Medulla oblongata (tissue), 1 donor: ENCODE measurements at regions not wholly inside any gene's neighbourhood (a gene's known extent, or its start where the extent isn't known, plus 50 kb on each side); places are given as distances from the start of the nearest gene placed in this dataset.

Experiments
- DNase-seq: peaks from one replicate; pipeline ENCODE4 v3.0.0-alpha.2; 2015; ENCODE audit errors: extremely low spot score

GRCh38 chr14:39873791-39874190 lies 441.6 kb upstream of the FBXO33 start:
- DNase-seq, result no peak

DNA sequence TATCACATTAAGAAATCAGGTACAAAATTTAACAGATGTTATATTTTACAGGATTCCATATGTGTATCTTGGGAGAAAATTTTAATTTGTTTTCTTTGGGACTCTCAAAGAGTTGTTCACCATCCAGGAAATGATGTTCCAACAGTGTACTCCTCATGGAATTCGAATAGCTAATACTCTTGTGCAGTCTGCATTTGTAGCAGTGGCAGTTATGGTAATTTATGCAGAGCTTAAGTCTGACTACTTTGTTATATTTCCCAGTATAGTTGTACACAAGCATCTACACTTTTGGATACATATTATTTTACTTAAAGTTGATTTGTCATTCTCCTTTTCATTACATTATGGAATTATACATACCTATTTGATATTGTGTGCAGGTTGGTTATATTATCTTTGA lies 436.7 kb upstream of the FBXO33 start:
- DNase-seq, result no peak

GRCh38 chr14:39868251-39868650 lies 436.0 kb upstream of the FBXO33 start:
- no peak for DNase-seq

GRCh38 chr14:39863441-39863840 lies 431.2 kb upstream of the FBXO33 start:
- DNase-seq, result no peak

- no peak for DNase-seq
Observed at GRCh38 chr14:39861696-39862095, 429.5 kb upstream of the FBXO33 start.

DNA sequence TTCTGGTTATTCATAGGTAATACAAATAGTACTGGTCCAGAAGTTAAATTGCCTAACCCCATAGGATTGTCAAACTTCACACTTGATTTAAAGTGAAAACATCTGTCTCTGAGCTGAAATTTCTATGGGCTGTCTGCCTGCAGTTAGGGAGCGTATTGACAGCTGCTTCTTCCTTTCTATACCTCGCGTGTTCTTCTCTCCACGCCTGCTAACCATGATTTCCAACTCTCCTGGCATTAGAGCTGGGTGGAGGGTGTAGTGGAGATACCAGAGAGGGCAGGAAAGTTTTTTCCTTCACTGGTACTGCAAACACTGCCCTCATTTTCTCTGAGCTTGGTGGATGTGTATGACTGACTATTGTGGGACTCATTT lies 429.0 kb upstream of the FBXO33 start:
- no peak for DNase-seq

DNA sequence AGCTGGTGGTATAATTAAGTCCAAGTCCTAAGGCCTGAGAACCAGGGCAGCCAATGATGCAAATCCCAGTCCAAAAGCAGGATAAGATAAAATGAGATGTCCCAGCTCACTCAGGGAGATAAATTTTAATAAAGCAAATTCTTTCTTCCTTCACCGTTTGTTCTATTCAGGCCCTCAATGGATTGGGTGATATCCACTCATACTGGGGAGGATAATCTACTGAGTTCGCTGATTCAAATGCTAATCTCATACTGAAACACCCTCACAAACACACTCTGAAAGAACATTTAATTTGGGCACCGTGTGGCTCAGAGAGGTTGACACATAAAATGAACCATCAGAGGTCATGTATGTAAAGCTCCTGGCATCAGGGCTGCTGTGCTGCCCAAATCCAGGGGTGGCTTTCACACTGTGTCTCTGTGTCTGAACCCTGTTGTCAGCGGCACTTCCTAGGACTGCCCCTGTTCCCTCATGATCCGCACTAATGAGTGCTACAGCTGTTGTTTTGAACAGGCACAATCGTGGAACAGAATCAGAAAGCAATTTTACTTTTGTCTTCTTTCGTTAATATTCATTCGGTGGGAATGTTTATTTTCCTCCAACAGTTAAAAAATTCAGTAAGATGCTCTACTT lies 428.5 kb upstream of the FBXO33 start:
- no peak for DNase-seq

DNA sequence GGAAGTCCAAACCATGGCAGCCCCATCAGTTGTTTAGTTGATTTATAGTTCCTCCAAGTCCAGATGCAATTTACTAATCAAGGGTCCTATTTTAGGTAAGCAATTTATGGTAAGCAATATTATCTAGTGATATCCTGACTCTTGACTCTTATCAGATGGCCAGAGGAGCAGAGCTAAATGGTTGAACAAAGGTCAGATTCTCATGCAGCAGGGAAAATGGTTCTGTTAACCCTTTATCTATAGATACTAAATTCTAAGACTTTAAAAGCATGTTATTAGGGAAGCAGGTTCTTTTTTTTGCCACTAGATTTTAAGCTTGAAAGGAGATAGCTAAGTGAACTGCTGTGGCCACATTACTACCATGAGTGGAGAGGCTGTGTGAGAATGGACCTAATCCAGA lies 427.1 kb upstream of the FBXO33 start:
- no peak for DNase-seq

DNA sequence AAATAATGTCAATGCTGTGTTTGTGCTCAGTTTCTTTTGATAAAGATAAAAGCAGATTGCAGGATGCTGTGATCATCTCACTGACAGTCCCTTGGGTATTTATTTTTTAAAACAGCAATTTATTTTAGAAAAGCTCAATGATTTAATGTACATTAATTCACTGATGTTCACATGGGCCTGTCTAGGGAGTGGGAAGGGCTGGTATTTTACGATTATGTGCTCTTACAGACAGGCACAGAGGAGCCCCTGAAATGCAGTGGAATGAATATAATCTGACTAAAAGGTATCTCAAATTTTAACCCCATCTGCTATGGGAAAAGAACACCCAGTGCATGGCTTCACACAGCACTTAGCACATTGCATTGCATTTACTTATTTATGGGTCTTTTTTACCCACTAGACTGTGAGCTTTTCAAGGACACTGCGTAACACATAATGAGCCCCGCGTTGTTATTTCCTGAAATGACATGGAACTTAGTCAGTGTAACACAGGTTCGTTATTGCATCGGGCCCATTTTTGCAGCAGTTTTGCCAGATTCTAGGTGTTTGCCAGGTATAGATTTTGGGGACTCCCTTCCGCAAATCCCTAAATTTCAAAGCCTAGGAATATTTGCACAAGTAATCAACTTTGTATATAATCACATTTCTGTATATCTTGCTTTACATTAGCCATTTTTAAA lies 425.3 kb upstream of the FBXO33 start:
- DNase-seq, result no peak

- DNase-seq, result no peak
Observed at GRCh38 chr14:39853441-39853840, 421.2 kb upstream of the FBXO33 start.

- no peak for DNase-seq
Observed at GRCh38 chr14:39851202-39851601, 419.0 kb upstream of the FBXO33 start.

- DNase-seq, result no peak
Observed at GRCh38 chr14:39847852-39848251, 415.6 kb upstream of the FBXO33 start.

- no peak for DNase-seq
Observed at GRCh38 chr14:39847194-39847593, 415.0 kb upstream of the FBXO33 start.

DNA sequence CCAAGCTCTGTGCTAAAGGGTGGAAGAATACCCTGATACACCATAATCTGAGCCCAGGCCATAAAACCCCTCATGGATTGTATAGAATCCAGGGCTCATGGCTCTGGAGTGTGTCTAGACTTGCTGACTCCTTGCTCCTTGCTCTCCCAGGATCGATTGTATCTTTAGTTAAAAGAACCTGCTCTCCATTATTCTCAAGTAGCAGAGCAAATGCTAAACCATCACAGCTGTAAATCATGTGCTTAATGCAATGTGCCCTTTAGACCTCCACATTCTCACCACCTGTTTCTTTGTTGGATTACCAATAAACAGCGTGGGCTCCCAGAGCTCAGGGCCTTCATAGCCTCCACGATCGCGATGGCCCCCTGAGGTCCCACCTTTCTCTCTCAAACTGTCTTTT lies 411.6 kb upstream of the FBXO33 start:
- DNase-seq, result no peak

DNA sequence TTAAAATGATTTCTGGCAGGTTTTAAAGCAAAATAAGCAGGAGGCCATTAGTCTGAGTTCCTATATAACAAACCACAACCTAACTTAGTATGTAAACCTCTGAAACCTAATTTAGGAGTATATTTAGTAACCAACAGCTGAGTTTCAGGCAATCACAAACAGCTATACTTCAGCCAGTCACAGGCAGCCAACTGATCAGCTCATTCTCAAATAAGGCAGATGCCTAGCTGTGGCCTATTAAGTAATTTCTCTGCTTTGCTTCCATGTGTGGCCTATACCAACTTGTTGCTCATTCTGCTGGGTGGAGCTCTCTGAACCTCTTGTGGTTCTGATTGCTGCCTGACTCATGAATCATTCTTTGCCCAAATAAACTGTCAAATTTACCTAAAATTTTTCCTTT lies 408.9 kb upstream of the FBXO33 start:
- DNase-seq, result no peak

DNA sequence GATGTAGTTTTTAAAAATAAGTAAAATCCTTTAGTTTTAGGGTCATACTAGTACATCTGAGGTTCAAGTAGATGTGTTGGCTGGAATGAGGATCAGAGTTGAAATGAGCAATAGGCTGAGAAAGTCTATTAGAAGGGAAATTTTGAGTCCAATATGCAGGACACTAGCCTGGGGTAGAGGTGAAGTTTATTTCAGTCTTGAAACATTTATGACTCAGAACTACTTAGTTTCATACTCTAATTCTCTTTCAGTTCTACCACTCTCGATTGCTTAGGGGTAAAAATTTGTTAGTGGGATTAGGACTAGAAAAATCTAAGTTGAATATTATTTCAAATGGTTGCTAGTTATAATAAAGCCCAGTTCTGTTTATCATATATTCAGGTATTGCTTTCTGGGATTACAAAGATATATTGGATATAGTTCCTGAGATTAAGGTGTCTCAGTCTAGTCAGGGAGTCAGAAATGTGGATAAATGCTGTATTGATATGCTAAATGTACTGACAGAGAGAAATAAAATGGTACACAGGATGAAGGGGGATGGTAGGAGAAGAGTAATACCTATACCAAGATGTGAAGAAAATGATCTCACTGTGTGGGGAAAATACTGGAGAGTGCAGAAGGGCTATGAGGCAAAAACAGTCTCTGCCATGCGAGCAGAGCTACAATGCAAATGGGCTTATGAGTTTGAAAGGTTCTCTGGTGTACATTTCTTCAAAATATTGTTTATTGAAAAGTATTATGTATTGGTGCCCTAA lies 395.8 kb upstream of the FBXO33 start:
- no peak for DNase-seq

DNA sequence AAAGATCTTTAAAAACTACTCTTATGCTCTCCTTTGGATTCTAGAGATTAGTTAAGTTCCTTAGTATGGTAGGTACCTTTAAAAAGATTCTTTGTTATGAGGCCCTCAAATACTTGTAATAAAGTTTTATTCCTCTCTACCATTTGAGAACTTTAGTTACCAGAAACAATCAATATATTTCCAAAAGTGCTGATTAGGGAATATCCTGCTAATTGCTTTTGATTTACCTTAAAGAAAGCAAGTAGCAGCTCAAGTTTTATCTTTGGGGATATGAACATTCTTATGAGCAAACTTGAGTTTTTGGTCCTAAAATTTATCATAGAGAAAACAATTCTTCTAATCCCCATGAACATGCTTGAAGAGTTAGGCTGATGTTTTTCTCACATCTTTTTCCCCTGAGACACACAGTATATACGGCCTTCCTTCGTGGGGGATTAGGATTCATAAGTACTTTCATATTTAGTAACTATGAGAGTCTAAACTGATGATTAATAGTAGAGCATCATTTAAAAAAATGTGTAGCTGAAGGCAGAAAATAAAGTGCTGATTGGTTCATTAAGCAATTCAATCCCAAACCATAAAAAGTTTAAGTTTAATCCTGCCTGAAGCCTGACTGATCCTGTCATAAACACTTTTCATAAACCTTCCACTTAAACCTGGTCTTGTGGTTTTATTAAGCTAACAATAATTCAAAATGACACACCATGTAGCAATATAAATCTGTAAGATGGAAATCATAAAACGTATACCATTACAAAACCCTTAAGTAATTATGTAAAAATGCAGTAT lies 380.5 kb upstream of the FBXO33 start:
- DNase-seq, result no peak

DNA sequence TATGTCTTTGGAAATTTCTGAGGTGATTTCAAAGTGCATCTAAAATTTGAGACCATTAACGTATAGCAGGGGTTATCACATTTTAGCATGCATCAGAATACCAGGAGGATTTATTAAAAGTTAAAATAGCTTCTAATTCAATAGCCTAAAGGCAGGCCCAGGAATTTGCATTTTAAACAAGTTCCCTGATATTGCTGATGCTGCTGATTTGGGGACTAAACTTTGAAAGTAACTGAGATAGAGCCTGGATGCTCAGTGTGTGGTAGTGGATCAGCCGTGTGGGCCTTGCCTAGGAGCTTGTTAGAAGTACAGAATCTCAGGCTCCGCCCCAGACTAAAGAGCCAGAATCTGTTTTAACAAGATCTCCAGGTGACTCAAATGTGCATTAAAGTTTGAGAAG lies 375.0 kb upstream of the FBXO33 start:
- no peak for DNase-seq

DNA sequence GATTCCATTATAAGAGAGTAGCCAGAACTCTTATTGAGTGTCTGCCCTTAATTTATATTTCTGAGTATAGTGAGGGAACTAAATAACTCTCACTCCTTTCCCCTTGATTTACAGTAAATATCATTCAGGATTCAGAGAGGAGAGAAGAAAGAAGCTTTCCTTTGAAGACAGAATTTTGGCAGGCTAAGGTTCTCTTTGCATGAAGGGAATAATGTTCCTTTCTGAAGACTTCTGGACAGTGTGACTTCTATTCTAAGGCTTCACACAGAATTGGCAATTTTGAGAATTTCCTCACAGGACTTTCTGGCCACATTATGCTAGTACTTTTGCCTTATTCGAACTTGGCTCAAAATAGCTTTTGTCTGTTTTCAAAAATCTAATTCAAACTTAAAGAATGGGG lies 352.2 kb upstream of the FBXO33 start:
- peak; percentile 12 for DNase-seq

DNA sequence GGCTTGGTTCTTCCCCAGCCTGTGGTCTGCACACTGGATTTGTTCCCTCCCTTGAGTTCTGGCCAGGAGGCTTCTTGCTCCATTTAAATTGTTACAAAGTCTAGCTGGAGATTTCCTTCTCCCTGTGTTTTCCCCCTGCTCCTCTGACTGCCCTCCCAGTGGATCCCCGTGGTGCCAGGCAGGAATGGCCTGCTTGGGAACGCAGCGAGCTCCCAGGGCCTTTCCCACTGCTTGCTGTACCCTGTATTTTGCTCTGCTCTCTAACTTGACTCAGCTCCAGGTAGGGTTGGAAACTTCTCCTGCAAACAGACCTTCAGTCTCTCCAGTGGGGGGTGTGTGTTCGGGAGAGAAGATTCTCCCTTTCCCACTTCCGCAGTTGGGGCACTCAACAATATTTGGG lies 349.2 kb upstream of the FBXO33 start:
- no peak for DNase-seq

DNA sequence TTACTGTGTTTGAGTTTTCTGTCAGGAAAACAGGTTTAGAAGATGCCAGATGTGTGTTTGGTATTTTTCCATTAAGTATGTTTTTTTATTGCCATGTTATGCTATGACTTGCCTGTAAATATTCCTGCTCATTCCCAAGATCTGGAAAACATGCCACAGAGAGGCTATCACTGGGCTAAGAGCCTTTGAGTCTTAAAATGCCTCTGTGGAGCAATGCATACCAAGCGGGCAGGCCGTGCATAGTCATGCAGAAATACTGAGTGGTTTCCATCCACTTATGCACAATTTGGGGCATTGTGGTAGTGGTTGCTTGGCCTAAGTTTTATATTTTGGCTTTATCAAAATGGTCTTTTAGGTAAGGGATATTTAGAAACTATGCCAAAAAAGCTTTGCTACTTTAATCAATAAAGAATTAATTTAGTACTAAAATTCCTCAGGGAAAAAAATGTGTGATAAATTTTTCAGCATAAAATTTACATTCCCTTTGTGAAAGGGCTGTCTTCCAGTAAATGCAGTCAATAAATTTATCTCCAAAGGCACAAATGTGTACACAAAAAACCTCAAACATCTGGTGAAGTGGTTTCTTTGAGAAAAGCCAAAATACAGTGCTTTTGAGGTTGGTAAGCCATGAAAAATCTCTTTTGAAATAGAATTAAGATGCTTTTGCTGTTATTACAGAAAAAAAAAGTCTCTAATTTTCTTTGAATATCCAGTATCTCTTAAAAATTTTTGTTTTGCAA lies 341.3 kb upstream of the FBXO33 start:
- no peak for DNase-seq

DNA sequence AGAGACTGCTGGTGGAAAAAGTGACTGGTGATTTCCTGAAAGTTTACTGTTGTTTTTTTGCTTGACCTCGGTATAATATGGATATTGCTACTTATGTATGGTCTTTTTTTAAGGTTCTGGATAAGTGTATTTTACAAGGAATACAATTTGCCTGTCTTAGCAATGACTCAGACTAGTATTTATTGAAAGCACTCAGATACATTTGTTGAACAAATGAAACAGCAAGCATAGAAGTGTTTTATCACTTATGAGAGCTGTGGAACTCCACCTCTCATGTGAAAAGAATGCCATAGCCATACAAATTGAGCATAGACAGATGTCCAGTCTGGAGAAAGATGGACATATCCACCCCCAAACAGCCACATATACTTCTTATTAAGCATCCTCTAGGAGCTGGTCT lies 340.4 kb upstream of the FBXO33 start:
- DNase-seq, result no peak
